GM19463 (cell line): ENCODE measurements at regions not wholly inside any gene's neighbourhood (a gene's known extent, or its start where the extent isn't known, plus 50 kb on each side); places are given as distances from the start of the nearest gene placed in this dataset.

Experiments used
- ATAC-seq: cut with Tn5 transposase; IDR thresholded peaks from one replicate; pipeline ENCODE4 v1.9.1; 2021; ENCODE audit warnings: mild to moderate bottlenecking, moderate library complexity; ENCODE audit not compliant: unreplicated experiment

- ATAC-seq = no peak
Observed at GRCh38 chr4:148510211-148510610, 68.0 kb upstream of the NR3C2 start.

- no peak for ATAC-seq
Observed at GRCh38 chr4:148503681-148504080, 61.5 kb upstream of the NR3C2 start.

- ATAC-seq = no peak
Observed at GRCh38 chr4:148497258-148497657, 55.0 kb upstream of the NR3C2 start.

- ATAC-seq = no peak
Observed at GRCh38 chr4:148495463-148495862, 53.2 kb upstream of the NR3C2 start.
